ENCODE measurements at regions not wholly inside any gene's neighbourhood (a gene's known extent, or its start where the extent isn't known, plus 50 kb on each side); places are given as distances from the start of the nearest gene placed in this dataset.

GRCh38 chr2:8087480-8087840 lies 594.4 kb upstream of the ID2 start:
- WGBS, 2 experiments (ENCODE audit: insufficient coverage in 1 of 2, insufficient read length in 1 of 2) = 92 to 93% methylated on average over 3 of the region's 3 CpGs
- Mint-ChIP-seq H3K27ac (no peak overlapping the region), H3K4me3 (no peak overlapping the region), H3K9me3 (no peaks in the 10 kb centered on the region), H3K4me1 (no peaks in the 10 kb centered on the region), H3K27me3 (ENCODE audit: insufficient read depth) (peaks cover 2% of the 10 kb centered on the region), H3K36me3 (ENCODE audit: low read depth) (no peaks in the 10 kb centered on the region)
- Histone ChIP-seq H3K27ac (ENCODE audit: low read depth, low read length) (no peak overlapping the region), H3K27me3 (ENCODE audit: control insufficient read depth, insufficient read depth, low read length, poor library complexity, severe bottlenecking) (no peaks in the 10 kb centered on the region), H3K4me1 (ENCODE audit: control insufficient read depth, insufficient read depth, low read length) (no peaks in the 10 kb centered on the region), H3K9me3 (ENCODE audit: control insufficient read depth, low read length) (no peaks in the 10 kb centered on the region), H3K36me3 (ENCODE audit: control insufficient read depth, insufficient read depth, low read length) (no peaks in the 10 kb centered on the region), H3K9ac (ENCODE audit: extremely low read depth, low read length, poor library complexity, severe bottlenecking) (no peak overlapping the region), H3K4me3 (ENCODE audit: low read length) (no peak overlapping the region)
- DNase-seq = no peak
- no peak for TF ChIP-seq CTCF (conservative IDR thresholded peaks at IDR 0.05)

GRCh38 chr2:8088810-8089209 lies 593.0 kb upstream of the ID2 start:
- no peaks in the 10 kb centered on the region for H3K4me1 ChIP-seq (ENCODE audit: control insufficient read depth, insufficient read depth, low read length)
- H3K27ac ChIP-seq (ENCODE audit: low read depth, low read length) = no peak overlapping the region
- Mint-ChIP-seq H3K4me3 (no peak overlapping the region), H3K4me1 (no peaks in the 10 kb centered on the region), H3K27ac (no peak overlapping the region), H3K36me3 (ENCODE audit: low read depth) (no peaks in the 10 kb centered on the region), H3K9me3 (no peaks in the 10 kb centered on the region), H3K27me3 (ENCODE audit: insufficient read depth) (peaks cover 2% of the 10 kb centered on the region)
- TF ChIP-seq CTCF (conservative IDR thresholded peaks at IDR 0.05) = no peak
- no peak overlapping the region for H3K4me3 ChIP-seq (ENCODE audit: low read length)
- no peaks in the 10 kb centered on the region for H3K27me3 ChIP-seq (ENCODE audit: control insufficient read depth, insufficient read depth, low read length, poor library complexity, severe bottlenecking)
- WGBS, 2 experiments (ENCODE audit: insufficient coverage in 1 of 2, insufficient read length in 1 of 2) = 80 to 100% methylated on average over 1 of the region's 1 CpG
- H3K36me3 ChIP-seq (ENCODE audit: control insufficient read depth, insufficient read depth, low read length) = no peaks in the 10 kb centered on the region
- DNase-seq = no peak
- H3K9me3 ChIP-seq (ENCODE audit: control insufficient read depth, low read length) = no peaks in the 10 kb centered on the region
- no peak overlapping the region for H3K9ac ChIP-seq (ENCODE audit: extremely low read depth, low read length, poor library complexity, severe bottlenecking)

GRCh38 chr2:8089596-8089995 lies 592.3 kb upstream of the ID2 start:
- Histone ChIP-seq H3K27ac (ENCODE audit: low read depth, low read length) (no peak overlapping the region), H3K36me3 (ENCODE audit: control insufficient read depth, insufficient read depth, low read length) (no peaks in the 10 kb centered on the region), H3K9me3 (ENCODE audit: control insufficient read depth, low read length) (no peaks in the 10 kb centered on the region), H3K4me1 (ENCODE audit: control insufficient read depth, insufficient read depth, low read length) (no peaks in the 10 kb centered on the region), H3K4me3 (ENCODE audit: low read length) (no peak overlapping the region), H3K27me3 (ENCODE audit: control insufficient read depth, insufficient read depth, low read length, poor library complexity, severe bottlenecking) (no peaks in the 10 kb centered on the region), H3K9ac (ENCODE audit: extremely low read depth, low read length, poor library complexity, severe bottlenecking) (no peak overlapping the region)
- H3K36me3 Mint-ChIP-seq (ENCODE audit: low read depth) = no peaks in the 10 kb centered on the region
- no peaks in the 10 kb centered on the region for H3K4me1 Mint-ChIP-seq
- no peak for TF ChIP-seq CTCF (conservative IDR thresholded peaks at IDR 0.05)
- no peaks in the 10 kb centered on the region for H3K9me3 Mint-ChIP-seq
- no peak for DNase-seq
- H3K27me3 Mint-ChIP-seq (ENCODE audit: insufficient read depth) = peaks cover 2% of the 10 kb centered on the region
- H3K4me3 Mint-ChIP-seq = no peak overlapping the region
- WGBS, 2 experiments (ENCODE audit: insufficient coverage in 1 of 2, insufficient read length in 1 of 2) = 89 to 93% methylated on average over 7 of the region's 7 CpGs
- no peak overlapping the region for H3K27ac Mint-ChIP-seq

Measured in endodermal cell (in vitro differentiated cells).